C4-2B (cell line): ENCODE measurements at regions not wholly inside any gene's neighbourhood (a gene's known extent, or its start where the extent isn't known, plus 50 kb on each side); places are given as distances from the start of the nearest gene placed in this dataset.

ENCODE experiments used
- CTCF ChIP-seq: fragments of 450-650 bp; conservative IDR thresholded peaks from 2 replicates; pipeline ENCODE4 v1.5.1; 2017; ENCODE audit warnings: mild to moderate bottlenecking
- ZFX ChIP-seq: fragments of 450-650 bp; IDR thresholded peaks from 2 replicates; pipeline ENCODE4 v1.6.1; 2017

GRCh38 chr22:33149611-33150010, 91.4 kb upstream of the SYN3 start:
- TF ChIP-seq CTCF, result no peak
- TF ChIP-seq ZFX, result no peak
